ENCODE measurements at regions not wholly inside any gene's neighbourhood (a gene's known extent, or its start where the extent isn't known, plus 50 kb on each side); places are given as distances from the start of the nearest gene placed in this dataset.

- Histone ChIP-seq H3K27ac (ENCODE audit: low read depth, low read length) (no peak overlapping the region), H2AFZ (ENCODE audit: low read length, unreplicated experiment) (no peak overlapping the region), H3K4me1 (ENCODE audit: control insufficient read depth, insufficient read depth, low read length, unreplicated experiment) (no peaks in the 10 kb centered on the region), H3K4me3 (ENCODE audit: low read depth, low read length) (no peak overlapping the region), H3K36me3 (ENCODE audit: insufficient read depth, low read length) (no peaks in the 10 kb centered on the region), H3K79me2 (ENCODE audit: control insufficient read depth, insufficient read depth, low read length, unreplicated experiment) (no peaks in the 10 kb centered on the region), H3K27me3 (ENCODE audit: insufficient read depth, low read length) (peaks cover 24% of the 10 kb centered on the region)
Observed at GRCh38 chr6:137434640-137435039, 59.6 kb downstream of the OLIG3 start.

GRCh38 chr6:137432054-137432611 is 62.1 kb downstream of the OLIG3 start:
- Histone ChIP-seq H3K4me3 (ENCODE audit: low read depth, low read length) (no peak overlapping the region), H3K36me3 (ENCODE audit: insufficient read depth, low read length) (no peaks in the 10 kb centered on the region), H2AFZ (ENCODE audit: low read length, unreplicated experiment) (no peak overlapping the region), H3K27me3 (ENCODE audit: insufficient read depth, low read length) (peaks cover 24% of the 10 kb centered on the region), H3K4me1 (ENCODE audit: control insufficient read depth, insufficient read depth, low read length, unreplicated experiment) (no peaks in the 10 kb centered on the region), H3K27ac (ENCODE audit: low read depth, low read length) (no peak overlapping the region), H3K79me2 (ENCODE audit: control insufficient read depth, insufficient read depth, low read length, unreplicated experiment) (no peaks in the 10 kb centered on the region)

GRCh38 chr6:137430954-137431353 is 63.2 kb downstream of the OLIG3 start:
- Histone ChIP-seq H3K4me1 (ENCODE audit: control insufficient read depth, insufficient read depth, low read length, unreplicated experiment) (no peaks in the 10 kb centered on the region), H3K27ac (ENCODE audit: low read depth, low read length) (no peak overlapping the region), H3K79me2 (ENCODE audit: control insufficient read depth, insufficient read depth, low read length, unreplicated experiment) (no peaks in the 10 kb centered on the region), H3K27me3 (ENCODE audit: insufficient read depth, low read length) (peaks cover 24% of the 10 kb centered on the region), H2AFZ (ENCODE audit: low read length, unreplicated experiment) (no peak overlapping the region), H3K36me3 (ENCODE audit: insufficient read depth, low read length) (no peaks in the 10 kb centered on the region), H3K4me3 (ENCODE audit: low read depth, low read length) (no peak overlapping the region)

- Histone ChIP-seq H2AFZ (ENCODE audit: low read length, unreplicated experiment) (no peak overlapping the region), H3K27me3 (ENCODE audit: insufficient read depth, low read length) (peaks cover 18% of the 10 kb centered on the region), H3K27ac (ENCODE audit: low read depth, low read length) (no peak overlapping the region), H3K4me1 (ENCODE audit: control insufficient read depth, insufficient read depth, low read length, unreplicated experiment) (no peaks in the 10 kb centered on the region), H3K4me3 (ENCODE audit: low read depth, low read length) (no peak overlapping the region), H3K36me3 (ENCODE audit: insufficient read depth, low read length) (no peaks in the 10 kb centered on the region), H3K79me2 (ENCODE audit: control insufficient read depth, insufficient read depth, low read length, unreplicated experiment) (no peaks in the 10 kb centered on the region)
Observed at GRCh38 chr6:137427656-137428290, 66.4 kb downstream of the OLIG3 start.

- Histone ChIP-seq H3K27me3 (ENCODE audit: insufficient read depth, low read length) (peaks cover 7% of the 10 kb centered on the region; the same call in 1 of the 2 replicates), H3K79me2 (ENCODE audit: control insufficient read depth, insufficient read depth, low read length, unreplicated experiment) (no peaks in the 10 kb centered on the region), H3K27ac (ENCODE audit: low read depth, low read length) (no peak overlapping the region), H2AFZ (ENCODE audit: low read length, unreplicated experiment) (no peak overlapping the region), H3K36me3 (ENCODE audit: insufficient read depth, low read length) (no peaks in the 10 kb centered on the region), H3K4me3 (ENCODE audit: low read depth, low read length) (no peak overlapping the region), H3K4me1 (ENCODE audit: control insufficient read depth, insufficient read depth, low read length, unreplicated experiment) (no peaks in the 10 kb centered on the region)
Observed at GRCh38 chr6:137426007-137426689, 68.0 kb downstream of the OLIG3 start.

- H3K36me3 ChIP-seq (ENCODE audit: insufficient read depth, low read length) = no peaks in the 10 kb centered on the region
- no peak overlapping the region for H2AFZ ChIP-seq (ENCODE audit: low read length, unreplicated experiment)
- no peaks in the 10 kb centered on the region for H3K79me2 ChIP-seq (ENCODE audit: control insufficient read depth, insufficient read depth, low read length, unreplicated experiment)
- no peak overlapping the region for H3K27ac ChIP-seq (ENCODE audit: low read depth, low read length)
- H3K27me3 ChIP-seq (ENCODE audit: insufficient read depth, low read length) = no peaks in the 10 kb centered on the region
- no peaks in the 10 kb centered on the region for H3K4me1 ChIP-seq (ENCODE audit: control insufficient read depth, insufficient read depth, low read length, unreplicated experiment)
- H3K4me3 ChIP-seq (ENCODE audit: low read depth, low read length) = no peak overlapping the region
Observed at GRCh38 chr6:137424251-137424650, 69.9 kb downstream of the OLIG3 start.

GRCh38 chr6:137423451-137424168 is 70.6 kb downstream of the OLIG3 start:
- H3K36me3 ChIP-seq (ENCODE audit: insufficient read depth, low read length) = no peaks in the 10 kb centered on the region
- no peak overlapping the region for H2AFZ ChIP-seq (ENCODE audit: low read length, unreplicated experiment)
- H3K27me3 ChIP-seq (ENCODE audit: insufficient read depth, low read length) = no peaks in the 10 kb centered on the region
- no peaks in the 10 kb centered on the region for H3K4me1 ChIP-seq (ENCODE audit: control insufficient read depth, insufficient read depth, low read length, unreplicated experiment)
- H3K27ac ChIP-seq (ENCODE audit: low read depth, low read length) = no peak overlapping the region
- H3K4me3 ChIP-seq (ENCODE audit: low read depth, low read length) = no peak overlapping the region
- no peaks in the 10 kb centered on the region for H3K79me2 ChIP-seq (ENCODE audit: control insufficient read depth, insufficient read depth, low read length, unreplicated experiment)

- peak overlapping the region; percentile 42 for H2AFZ ChIP-seq (ENCODE audit: low read length, unreplicated experiment)
- H3K79me2 ChIP-seq (ENCODE audit: control insufficient read depth, insufficient read depth, low read length, unreplicated experiment) = no peaks in the 10 kb centered on the region
- H3K4me1 ChIP-seq (ENCODE audit: control insufficient read depth, insufficient read depth, low read length, unreplicated experiment) = peaks cover 19% of the 10 kb centered on the region
- no peaks in the 10 kb centered on the region for H3K36me3 ChIP-seq (ENCODE audit: insufficient read depth, low read length)
- H3K27me3 ChIP-seq (ENCODE audit: insufficient read depth, low read length) = peaks cover 11% of the 10 kb centered on the region
- 0 out of 2 replicates have a peak overlapping the region, but pooled peaks have one; percentile 24 for H3K4me3 ChIP-seq (ENCODE audit: low read depth, low read length)
- peak overlapping the region; percentile 72 for H3K27ac ChIP-seq (ENCODE audit: low read depth, low read length)
Observed at GRCh38 chr6:137417396-137417795, 76.8 kb downstream of the OLIG3 start.

GRCh38 chr6:137416376-137417109 is 77.7 kb downstream of the OLIG3 start:
- Histone ChIP-seq H3K27ac (ENCODE audit: low read depth, low read length) (peak overlapping the region; percentile 72), H3K4me1 (ENCODE audit: control insufficient read depth, insufficient read depth, low read length, unreplicated experiment) (peaks cover 19% of the 10 kb centered on the region), H3K79me2 (ENCODE audit: control insufficient read depth, insufficient read depth, low read length, unreplicated experiment) (no peaks in the 10 kb centered on the region), H3K36me3 (ENCODE audit: insufficient read depth, low read length) (no peaks in the 10 kb centered on the region), H3K27me3 (ENCODE audit: insufficient read depth, low read length) (peaks cover 18% of the 10 kb centered on the region), H2AFZ (ENCODE audit: low read length, unreplicated experiment) (peak overlapping the region; percentile 15), H3K4me3 (ENCODE audit: low read depth, low read length) (0 out of 2 replicates have a peak overlapping the region, but pooled peaks have one; percentile 24)

GRCh38 chr6:137415834-137416190 is 78.4 kb downstream of the OLIG3 start:
- Histone ChIP-seq H3K4me1 (ENCODE audit: control insufficient read depth, insufficient read depth, low read length, unreplicated experiment) (peaks cover 19% of the 10 kb centered on the region), H3K36me3 (ENCODE audit: insufficient read depth, low read length) (no peaks in the 10 kb centered on the region), H3K79me2 (ENCODE audit: control insufficient read depth, insufficient read depth, low read length, unreplicated experiment) (no peaks in the 10 kb centered on the region), H3K27me3 (ENCODE audit: insufficient read depth, low read length) (peaks cover 24% of the 10 kb centered on the region), H3K27ac (ENCODE audit: low read depth, low read length) (peak overlapping the region; percentile 60), H2AFZ (ENCODE audit: low read length, unreplicated experiment) (no peak overlapping the region), H3K4me3 (ENCODE audit: low read depth, low read length) (peak overlapping the region; percentile 77)
